ENCODE measurements at regions not wholly inside any gene's neighbourhood (a gene's known extent, or its start where the extent isn't known, plus 50 kb on each side); places are given as distances from the start of the nearest gene placed in this dataset.

DNA sequence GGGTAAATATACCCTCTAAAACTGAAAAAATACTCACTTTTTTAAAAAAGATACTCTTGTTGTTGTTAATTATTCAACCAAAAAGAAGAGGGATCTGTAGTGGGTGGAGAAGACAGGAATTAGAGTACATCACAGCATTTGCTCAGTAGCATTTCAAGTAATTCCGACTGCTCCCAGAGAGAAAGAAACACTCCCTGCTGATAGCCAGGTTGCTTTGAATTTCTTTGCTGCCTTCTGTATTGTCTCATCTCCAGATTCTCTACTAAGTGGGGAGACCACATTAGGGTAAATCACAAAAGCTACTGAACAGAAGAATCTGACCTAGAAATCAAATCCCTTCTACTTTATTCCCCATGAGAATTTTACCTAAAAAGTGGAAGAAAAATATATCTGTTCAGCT is 661.1 kb downstream of the BRINP3 start:
- DNase-seq (ENCODE audit: low spot score) (no peak), ATAC-seq (ENCODE audit: low FRiP score) (no peak)
- TF ChIP-seq, protein P1, sequence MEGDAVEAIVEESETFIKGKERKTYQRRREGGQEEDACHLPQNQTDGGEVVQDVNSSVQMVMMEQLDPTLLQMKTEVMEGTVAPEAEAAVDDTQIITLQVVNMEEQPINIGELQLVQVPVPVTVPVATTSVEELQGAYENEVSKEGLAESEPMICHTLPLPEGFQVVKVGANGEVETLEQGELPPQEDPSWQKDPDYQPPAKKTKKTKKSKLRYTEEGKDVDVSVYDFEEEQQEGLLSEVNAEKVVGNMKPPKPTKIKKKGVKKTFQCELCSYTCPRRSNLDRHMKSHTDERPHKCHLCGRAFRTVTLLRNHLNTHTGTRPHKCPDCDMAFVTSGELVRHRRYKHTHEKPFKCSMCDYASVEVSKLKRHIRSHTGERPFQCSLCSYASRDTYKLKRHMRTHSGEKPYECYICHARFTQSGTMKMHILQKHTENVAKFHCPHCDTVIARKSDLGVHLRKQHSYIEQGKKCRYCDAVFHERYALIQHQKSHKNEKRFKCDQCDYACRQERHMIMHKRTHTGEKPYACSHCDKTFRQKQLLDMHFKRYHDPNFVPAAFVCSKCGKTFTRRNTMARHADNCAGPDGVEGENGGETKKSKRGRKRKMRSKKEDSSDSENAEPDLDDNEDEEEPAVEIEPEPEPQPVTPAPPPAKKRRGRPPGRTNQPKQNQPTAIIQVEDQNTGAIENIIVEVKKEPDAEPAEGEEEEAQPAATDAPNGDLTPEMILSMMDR (IDR thresholded peaks at IDR 0.05) = no peak

GRCh38 chr1:189819751-189820150 is 657.9 kb downstream of the BRINP3 start:
- TF ChIP-seq, protein P1 (IDR thresholded peaks at IDR 0.05) = no peak
- ATAC-seq (ENCODE audit: low FRiP score) (no peak), DNase-seq (ENCODE audit: low spot score) (no peak)

GRCh38 chr1:189821833-189822232 is 655.8 kb downstream of the BRINP3 start:
- DNase-seq (ENCODE audit: low spot score) = no peak
- TF ChIP-seq, protein P1 (IDR thresholded peaks at IDR 0.05) = no peak
- ATAC-seq (ENCODE audit: low FRiP score) = no peak

DNA sequence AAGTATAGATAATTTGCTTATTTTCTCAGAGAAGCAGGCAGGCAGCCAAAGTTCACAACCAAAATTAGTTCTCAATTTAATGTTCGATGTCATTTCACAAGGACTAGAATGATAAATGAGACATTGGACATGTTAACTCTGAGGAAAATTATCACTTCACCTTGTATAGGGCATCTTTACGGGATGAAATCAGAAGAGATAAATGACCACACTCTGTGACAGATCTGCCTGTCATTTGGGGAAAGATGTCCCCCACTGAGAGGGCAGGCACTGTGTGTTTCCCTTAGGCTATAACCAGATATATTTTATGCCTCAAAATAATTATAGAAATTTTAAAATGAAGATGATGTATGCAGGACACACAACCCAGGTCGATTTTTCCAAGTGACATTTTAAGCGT is 642.9 kb downstream of the BRINP3 start:
- ATAC-seq (ENCODE audit: low FRiP score) (no peak), DNase-seq (ENCODE audit: low spot score) (no peak)
- TF ChIP-seq, protein P1 (IDR thresholded peaks at IDR 0.05) = no peak

DNA sequence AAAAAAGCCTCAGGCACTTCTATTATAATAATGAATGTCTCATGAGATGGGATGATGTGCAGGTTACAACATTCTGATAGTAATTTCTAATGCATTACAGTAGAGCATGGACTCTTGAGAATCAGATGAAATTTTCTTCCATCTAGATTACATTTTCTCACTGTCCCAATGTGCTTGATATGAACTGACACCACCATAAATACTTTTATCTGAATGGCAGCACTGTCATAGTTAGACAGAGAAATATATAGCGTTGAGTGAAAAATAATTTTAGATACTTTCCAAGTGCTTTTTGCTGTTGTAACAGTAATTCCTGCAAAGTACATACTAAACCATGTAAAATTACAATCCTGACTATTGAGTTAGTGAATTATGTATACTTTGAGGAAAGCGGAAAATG is 630.1 kb downstream of the BRINP3 start:
- TF ChIP-seq, protein P1 (IDR thresholded peaks at IDR 0.05) = no peak
- no peak for ATAC-seq (ENCODE audit: low FRiP score)
- DNase-seq (ENCODE audit: low spot score) = no peak

DNA sequence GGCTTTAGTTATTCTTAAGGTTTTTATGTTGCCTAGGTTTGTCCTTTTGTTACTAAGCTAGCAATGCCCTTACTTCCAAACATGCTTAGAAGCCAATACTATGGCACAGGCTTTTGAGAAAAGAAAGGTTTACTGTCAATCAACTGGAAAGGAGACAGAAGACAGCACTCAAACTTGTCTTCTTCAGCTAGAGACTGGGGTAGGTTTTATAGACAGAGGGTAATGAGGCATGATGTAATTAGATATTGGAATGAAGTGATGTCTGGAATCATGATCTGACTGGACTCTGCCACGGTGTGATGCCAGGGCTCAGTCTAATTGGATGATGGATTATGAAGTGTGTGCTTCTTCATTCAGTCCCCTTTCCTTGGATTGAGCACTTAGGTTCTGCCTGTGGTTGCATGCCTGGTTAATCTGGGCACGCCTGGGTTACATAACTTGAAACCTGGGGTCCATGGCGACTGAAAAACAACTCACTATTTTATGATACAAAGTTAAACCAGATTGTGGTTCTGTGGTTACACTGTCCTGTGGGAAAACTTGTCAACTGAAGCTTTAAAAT is 625.8 kb downstream of the BRINP3 start:
- DNase-seq (ENCODE audit: low spot score) = no peak
- TF ChIP-seq, protein P1 (IDR thresholded peaks at IDR 0.05) = no peak
- no peak for ATAC-seq (ENCODE audit: low FRiP score)

DNA sequence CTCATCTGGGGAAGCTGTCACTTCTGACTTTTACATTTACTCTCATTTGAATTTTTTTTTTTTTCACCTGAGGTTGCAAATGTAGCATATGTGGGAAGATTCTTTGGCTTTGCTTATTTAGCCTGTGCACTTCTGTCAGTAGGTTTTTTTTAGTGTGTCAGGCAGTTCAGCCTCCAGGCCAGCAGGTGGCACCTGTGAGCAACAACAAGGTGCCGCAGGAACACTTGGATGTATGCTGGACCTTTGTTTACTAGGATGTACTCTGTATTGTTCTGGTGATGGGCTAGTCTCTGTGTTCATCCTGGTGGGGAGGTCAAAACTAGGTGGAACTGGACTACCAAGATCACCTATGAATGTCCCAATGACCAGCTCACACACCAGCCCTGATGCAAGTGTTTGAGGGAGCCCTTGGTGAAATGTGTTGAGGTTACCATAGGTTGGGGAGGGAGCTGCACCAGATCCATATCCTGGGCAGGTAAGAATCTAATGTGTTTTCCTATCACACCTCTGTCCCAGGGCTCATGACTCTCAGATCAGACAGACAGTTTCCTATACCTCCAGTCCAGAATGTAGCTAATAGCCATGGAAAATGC is 618.2 kb downstream of the BRINP3 start:
- no peak for DNase-seq (ENCODE audit: low spot score)
- TF ChIP-seq, protein P1 (IDR thresholded peaks at IDR 0.05) = no peak
- no peak for ATAC-seq (ENCODE audit: low FRiP score)

Measured in omental fat pad (tissue), 3 donors.